SU-DHL-6 (cell line): ENCODE measurements at regions not wholly inside any gene's neighbourhood (a gene's known extent, or its start where the extent isn't known, plus 50 kb on each side); places are given as distances from the start of the nearest gene placed in this dataset.
"Not testable (repeated sequence)": the region's sequence is repeated elsewhere in the genome, so short reads cannot be mapped to it uniquely, and the experiment has no call there.

Experiments
- EZH2phosphoT487 ChIP-seq: fragments of 200-600 bp; sonication (generic), shearing (Covaris generic); conservative IDR thresholded peaks from 2 replicates; pipeline ENCODE4 v1.6.1; 2018; ENCODE audit warnings: mild to moderate bottlenecking, antibody characterized with exemption, low read length, moderate library complexity, mixed read lengths
- TF ChIP-seq, protein P1 (sequence below): fragments of 200-600 bp; sonication (generic); IDR thresholded peaks from one replicate; pipeline ENCODE4 v1.5.1; 2017; ENCODE audit warnings: antibody characterized with exemption, mild to moderate bottlenecking, low read length, moderate library complexity; ENCODE audit not compliant: insufficient read depth, poor library complexity, severe bottlenecking

DNA sequence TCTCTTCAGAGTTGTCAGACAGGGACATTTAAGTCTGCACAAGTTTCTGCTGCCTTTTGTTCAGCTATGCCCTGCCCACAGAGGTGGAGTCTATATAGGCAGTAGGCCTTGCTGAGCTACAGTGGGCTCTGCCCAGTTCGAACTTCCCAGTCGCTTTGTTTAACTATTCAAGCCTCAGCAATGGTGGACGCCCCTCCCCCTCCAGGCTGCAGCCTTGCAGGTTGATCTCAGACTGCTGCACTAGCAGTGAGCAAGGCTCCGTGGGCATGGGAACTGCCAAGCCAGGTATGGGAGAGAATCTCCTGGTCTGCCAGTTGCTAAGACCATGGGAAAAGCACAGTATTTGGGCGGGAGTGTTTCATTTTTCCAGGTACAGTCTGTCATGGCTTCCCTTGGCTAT is 115.6 kb upstream of the TMLHE start:
- TF ChIP-seq, protein P1, sequence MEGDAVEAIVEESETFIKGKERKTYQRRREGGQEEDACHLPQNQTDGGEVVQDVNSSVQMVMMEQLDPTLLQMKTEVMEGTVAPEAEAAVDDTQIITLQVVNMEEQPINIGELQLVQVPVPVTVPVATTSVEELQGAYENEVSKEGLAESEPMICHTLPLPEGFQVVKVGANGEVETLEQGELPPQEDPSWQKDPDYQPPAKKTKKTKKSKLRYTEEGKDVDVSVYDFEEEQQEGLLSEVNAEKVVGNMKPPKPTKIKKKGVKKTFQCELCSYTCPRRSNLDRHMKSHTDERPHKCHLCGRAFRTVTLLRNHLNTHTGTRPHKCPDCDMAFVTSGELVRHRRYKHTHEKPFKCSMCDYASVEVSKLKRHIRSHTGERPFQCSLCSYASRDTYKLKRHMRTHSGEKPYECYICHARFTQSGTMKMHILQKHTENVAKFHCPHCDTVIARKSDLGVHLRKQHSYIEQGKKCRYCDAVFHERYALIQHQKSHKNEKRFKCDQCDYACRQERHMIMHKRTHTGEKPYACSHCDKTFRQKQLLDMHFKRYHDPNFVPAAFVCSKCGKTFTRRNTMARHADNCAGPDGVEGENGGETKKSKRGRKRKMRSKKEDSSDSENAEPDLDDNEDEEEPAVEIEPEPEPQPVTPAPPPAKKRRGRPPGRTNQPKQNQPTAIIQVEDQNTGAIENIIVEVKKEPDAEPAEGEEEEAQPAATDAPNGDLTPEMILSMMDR, result not testable (repeated sequence)
- TF ChIP-seq EZH2phosphoT487, result not testable (repeated sequence)
